ENCODE measurements at regions not wholly inside any gene's neighbourhood (a gene's known extent, or its start where the extent isn't known, plus 50 kb on each side); places are given as distances from the start of the nearest gene placed in this dataset.

GRCh38 chrX:63889001-63889400 lies 104.0 kb upstream of the ARHGEF9 start:
- peaks cover 8% of the 10 kb centered on the region for H3K9me3 Mint-ChIP-seq
- DNase-seq: peak; percentile 80
- H3K27ac Mint-ChIP-seq: peak overlapping the region; percentile 68
- peaks cover 33% of the 10 kb centered on the region for H3K4me1 Mint-ChIP-seq (ENCODE audit: low read depth)
- no peak overlapping the region; the same call in 1 of the 2 replicates for H3K4me3 Mint-ChIP-seq
- TF ChIP-seq CTCF (IDR thresholded peaks at IDR 0.05): no peak
- H3K36me3 Mint-ChIP-seq (ENCODE audit: low read depth): peaks cover 8% of the 10 kb centered on the region; the same call in 1 of the 2 replicates
- no peaks in the 10 kb centered on the region for H3K27me3 Mint-ChIP-seq (ENCODE audit: insufficient read depth)

- no peak for TF ChIP-seq CTCF (IDR thresholded peaks at IDR 0.05)
- H3K36me3 Mint-ChIP-seq (ENCODE audit: low read depth): peaks cover 8% of the 10 kb centered on the region; the same call in 1 of the 2 replicates
- H3K4me1 Mint-ChIP-seq (ENCODE audit: low read depth): peaks cover 33% of the 10 kb centered on the region
- no peak overlapping the region for H3K4me3 Mint-ChIP-seq
- no peak overlapping the region for H3K27ac Mint-ChIP-seq
- no peak for DNase-seq
- peaks cover 8% of the 10 kb centered on the region for H3K9me3 Mint-ChIP-seq
- H3K27me3 Mint-ChIP-seq (ENCODE audit: insufficient read depth): no peaks in the 10 kb centered on the region
Measured at GRCh38 chrX:63884821-63885790, 100.1 kb upstream of the ARHGEF9 start.

- H3K4me3 Mint-ChIP-seq: no peak overlapping the region
- peaks cover 5% of the 10 kb centered on the region for H3K27me3 Mint-ChIP-seq (ENCODE audit: insufficient read depth)
- no peaks in the 10 kb centered on the region for H3K36me3 Mint-ChIP-seq (ENCODE audit: low read depth)
- DNase-seq: no peak
- no peak overlapping the region for H3K27ac Mint-ChIP-seq
- no peaks in the 10 kb centered on the region for H3K9me3 Mint-ChIP-seq
- H3K4me1 Mint-ChIP-seq (ENCODE audit: low read depth): no peaks in the 10 kb centered on the region
- no peak for TF ChIP-seq CTCF (IDR thresholded peaks at IDR 0.05)
Measured at GRCh38 chrX:63869506-63869905, 84.5 kb upstream of the ARHGEF9 start.

DNA sequence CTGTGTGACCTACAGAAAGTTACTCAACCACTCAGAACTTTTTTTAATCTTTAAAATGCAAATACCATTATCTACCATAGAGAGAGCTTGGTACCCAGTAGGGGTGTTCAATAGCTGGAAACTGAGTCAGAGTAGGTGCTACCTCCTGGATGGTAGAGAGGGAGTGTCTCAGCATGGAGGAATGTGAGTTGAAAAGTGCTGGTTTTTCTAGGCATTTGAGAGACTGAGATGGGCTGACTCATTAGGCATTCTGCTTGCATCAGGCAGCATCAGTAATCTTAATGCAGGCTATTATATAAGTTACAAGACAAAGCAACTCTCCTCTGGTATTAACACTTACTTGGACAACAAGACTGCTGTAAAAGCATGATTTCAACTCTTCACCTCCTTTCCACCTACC lies 70.9 kb upstream of the ARHGEF9 start:
- no peak for TF ChIP-seq CTCF (IDR thresholded peaks at IDR 0.05)
- peaks cover 24% of the 10 kb centered on the region for H3K4me1 Mint-ChIP-seq (ENCODE audit: low read depth)
- no peaks in the 10 kb centered on the region for H3K36me3 Mint-ChIP-seq (ENCODE audit: low read depth)
- H3K27ac Mint-ChIP-seq: peak overlapping the region; percentile 94
- H3K9me3 Mint-ChIP-seq: no peaks in the 10 kb centered on the region
- peak overlapping the region; percentile 54 for H3K4me3 Mint-ChIP-seq
- H3K27me3 Mint-ChIP-seq (ENCODE audit: insufficient read depth): no peaks in the 10 kb centered on the region
- DNase-seq: peak; percentile 57

DNA sequence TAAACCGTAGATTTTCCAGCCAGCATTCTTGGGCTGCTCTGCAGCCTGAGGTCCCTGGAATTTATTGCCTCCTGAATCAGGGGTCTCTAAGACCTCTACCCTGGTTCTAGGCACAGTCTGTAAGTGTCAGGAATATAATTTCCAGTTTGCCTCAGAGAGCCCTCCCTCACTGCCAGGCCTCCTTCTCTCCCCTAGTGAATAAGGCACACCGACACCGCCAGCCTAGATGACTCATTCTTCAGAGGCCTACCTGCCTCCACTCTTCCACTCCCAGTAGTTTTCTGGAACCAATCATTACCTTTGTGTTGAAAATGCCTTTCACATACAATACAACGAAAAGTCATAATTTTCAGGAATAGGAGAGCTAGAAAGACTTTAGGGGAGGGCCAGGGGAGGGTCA lies 50.3 kb upstream of the ARHGEF9 start:
- Mint-ChIP-seq H3K4me3 (no peak overlapping the region), H3K9me3 (no peaks in the 10 kb centered on the region; the same call in 1 of the 2 replicates), H3K27me3 (ENCODE audit: insufficient read depth) (peaks cover 6% of the 10 kb centered on the region; the same call in 1 of the 2 replicates), H3K27ac (no peak overlapping the region), H3K4me1 (ENCODE audit: low read depth) (no peaks in the 10 kb centered on the region), H3K36me3 (ENCODE audit: low read depth) (no peaks in the 10 kb centered on the region)
- no peak for TF ChIP-seq CTCF (IDR thresholded peaks at IDR 0.05)
- DNase-seq: no peak

All from HFFc6 (cell line).